Kidney glomerular epithelial cell (primary cell): ENCODE measurements at regions not wholly inside any gene's neighbourhood (a gene's known extent, or its start where the extent isn't known, plus 50 kb on each side); places are given as distances from the start of the nearest gene placed in this dataset.

Experiments
- DNase-seq: peaks from one replicate; lab custom pipeline; 2025; lab: John Stamatoyannopoulos, UW

DNA sequence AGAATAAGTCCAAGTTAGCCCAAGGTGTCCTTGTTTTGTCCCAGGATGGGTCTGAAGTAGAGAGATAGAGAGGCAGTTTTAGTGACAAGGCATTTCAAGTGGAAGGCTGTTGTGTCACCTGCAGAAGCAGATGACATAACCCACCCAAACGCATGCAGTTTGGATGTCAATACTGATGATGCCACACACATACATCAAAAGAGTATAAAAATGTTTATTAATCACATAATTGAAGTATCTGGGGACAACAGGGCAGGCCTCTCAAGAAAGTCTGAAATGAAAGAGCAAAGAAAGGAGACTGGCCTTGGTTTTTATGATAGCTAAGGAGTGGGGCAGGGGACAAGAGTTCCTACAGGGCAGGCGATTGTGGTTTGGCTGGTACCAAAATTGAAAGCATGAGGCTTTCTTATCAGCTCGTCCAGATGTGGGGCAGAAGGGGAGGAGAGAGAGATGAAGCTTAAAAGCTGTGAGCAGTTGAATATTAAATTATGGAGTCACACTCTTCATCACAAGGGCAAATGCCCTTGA, 78.4 kb upstream of the TSPAN8 start:
- no peak for DNase-seq

GRCh38 chr12:71233083-71233482, 75.3 kb upstream of the TSPAN8 start:
- no peak for DNase-seq

- DNase-seq, result no peak
Observed at GRCh38 chr12:71230542-71230941, 72.7 kb upstream of the TSPAN8 start.

DNA sequence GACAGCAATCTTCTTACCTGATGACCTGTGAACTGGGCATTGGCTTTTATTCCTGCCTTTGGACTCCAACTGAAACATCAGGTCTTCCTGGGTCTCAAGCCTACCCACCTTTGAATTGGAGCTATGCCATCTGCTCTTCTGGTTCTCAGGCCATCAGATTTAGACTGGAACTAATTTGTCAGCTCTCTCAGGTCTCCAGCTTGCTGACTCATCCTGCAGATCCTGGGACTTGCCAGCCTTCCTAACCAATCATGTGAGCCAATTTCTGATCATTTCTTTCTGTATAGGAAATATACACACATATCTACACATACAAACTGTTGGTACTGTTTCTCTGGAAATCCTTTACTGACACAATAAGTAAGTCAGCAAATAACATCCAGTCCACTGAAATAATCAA, 65.3 kb upstream of the TSPAN8 start:
- DNase-seq, result no peak

- no peak for DNase-seq
Observed at GRCh38 chr12:71222436-71222835, 64.6 kb upstream of the TSPAN8 start.

- no peak for DNase-seq
Observed at GRCh38 chr12:71220260-71220659, 62.5 kb upstream of the TSPAN8 start.

- DNase-seq, result no peak
Observed at GRCh38 chr12:71219224-71219623, 61.4 kb upstream of the TSPAN8 start.

DNA sequence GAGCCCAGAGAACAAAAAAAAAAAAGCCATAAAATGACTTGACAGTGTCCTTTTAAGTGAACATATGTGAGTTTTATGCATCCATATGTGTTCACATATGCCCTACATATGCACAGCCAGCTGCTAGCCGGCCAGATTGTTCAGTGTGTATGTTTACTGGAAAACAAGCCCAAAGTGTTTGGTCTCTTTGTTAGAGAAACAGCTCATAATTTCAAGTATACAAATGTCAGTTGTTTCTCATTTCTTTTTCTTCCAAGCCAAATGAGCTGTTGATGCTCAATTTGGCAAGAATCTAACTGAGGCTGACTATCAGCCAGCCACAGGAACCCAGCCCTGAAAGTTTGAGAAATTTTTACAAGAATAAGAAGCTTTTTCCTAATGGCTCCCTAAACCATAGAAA, 60.8 kb upstream of the TSPAN8 start:
- DNase-seq, result no peak

DNA sequence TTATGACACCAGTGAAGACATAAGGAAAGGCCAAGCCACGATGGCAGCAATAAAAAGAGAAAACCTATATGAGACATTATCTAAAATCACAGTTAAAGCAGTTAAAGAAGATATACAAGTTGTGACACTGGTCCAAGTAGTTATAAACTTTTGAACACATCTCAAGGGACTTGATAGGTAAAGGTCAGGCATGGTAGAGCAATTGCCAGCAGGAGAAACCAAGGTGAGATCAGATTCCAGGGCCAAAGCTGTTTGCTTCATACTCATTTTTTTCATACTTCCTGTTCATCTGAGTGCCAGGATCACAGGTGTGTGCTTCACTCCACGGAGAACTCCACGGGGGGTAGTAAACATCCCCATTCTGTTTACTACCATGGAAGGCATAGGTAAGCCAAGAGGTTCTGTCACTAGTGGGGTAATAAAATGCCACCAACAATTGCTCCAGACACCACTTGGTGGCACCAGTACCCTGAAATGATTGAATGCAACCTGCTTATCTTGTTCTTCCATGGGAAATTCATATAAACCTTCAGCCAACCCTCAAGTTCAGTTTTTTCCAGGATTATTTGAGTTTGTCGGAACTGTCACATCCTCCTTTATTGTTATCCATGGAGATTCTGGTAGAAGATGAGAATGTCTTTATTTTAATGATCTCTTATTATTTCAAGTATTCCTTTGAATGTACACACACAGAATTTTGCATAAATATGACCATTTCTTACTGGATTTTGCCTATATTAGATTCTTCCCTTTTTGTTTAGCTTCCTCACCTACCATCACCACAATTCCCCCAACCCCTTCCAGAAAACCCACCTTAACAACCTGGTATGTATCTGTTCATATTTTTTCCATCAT, 59.2 kb upstream of the TSPAN8 start:
- DNase-seq, result peak; percentile 65

GRCh38 chr12:71214511-71215285, 56.9 kb upstream of the TSPAN8 start:
- peak; percentile 68 for DNase-seq

DNA sequence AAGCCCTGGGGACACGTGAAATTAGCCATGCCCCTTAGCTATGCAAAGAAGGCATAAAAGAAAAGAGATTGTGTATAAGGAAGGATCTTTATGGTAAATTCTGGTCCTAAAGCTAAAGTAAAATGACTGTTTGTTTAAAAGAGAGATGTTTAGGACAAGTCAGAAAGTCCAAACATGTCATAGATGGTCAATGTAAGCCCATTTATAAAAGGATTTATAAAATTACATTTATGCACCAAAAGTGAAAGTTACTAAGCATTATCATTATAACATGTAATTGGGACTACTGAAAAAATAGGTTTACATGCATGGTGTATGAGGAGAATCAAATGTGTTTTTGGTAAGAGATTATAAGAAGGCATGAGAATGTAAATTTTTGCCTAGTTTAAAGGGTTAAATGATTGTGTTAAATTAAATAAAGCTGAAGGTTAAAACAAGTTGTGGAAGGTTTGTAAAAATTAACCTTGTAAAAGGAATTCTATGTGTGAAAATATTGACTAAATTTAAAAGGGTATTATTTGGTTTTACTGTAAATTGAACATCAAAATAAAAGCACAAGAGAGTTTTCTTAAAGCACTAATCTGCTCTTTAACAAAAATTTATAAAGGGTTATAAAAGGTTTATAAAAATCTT, 50.4 kb upstream of the TSPAN8 start:
- DNase-seq, result no peak
